ENCODE measurements at regions not wholly inside any gene's neighbourhood (a gene's known extent, or its start where the extent isn't known, plus 50 kb on each side); places are given as distances from the start of the nearest gene placed in this dataset.

- TF ChIP-seq, protein P1, sequence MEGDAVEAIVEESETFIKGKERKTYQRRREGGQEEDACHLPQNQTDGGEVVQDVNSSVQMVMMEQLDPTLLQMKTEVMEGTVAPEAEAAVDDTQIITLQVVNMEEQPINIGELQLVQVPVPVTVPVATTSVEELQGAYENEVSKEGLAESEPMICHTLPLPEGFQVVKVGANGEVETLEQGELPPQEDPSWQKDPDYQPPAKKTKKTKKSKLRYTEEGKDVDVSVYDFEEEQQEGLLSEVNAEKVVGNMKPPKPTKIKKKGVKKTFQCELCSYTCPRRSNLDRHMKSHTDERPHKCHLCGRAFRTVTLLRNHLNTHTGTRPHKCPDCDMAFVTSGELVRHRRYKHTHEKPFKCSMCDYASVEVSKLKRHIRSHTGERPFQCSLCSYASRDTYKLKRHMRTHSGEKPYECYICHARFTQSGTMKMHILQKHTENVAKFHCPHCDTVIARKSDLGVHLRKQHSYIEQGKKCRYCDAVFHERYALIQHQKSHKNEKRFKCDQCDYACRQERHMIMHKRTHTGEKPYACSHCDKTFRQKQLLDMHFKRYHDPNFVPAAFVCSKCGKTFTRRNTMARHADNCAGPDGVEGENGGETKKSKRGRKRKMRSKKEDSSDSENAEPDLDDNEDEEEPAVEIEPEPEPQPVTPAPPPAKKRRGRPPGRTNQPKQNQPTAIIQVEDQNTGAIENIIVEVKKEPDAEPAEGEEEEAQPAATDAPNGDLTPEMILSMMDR (IDR thresholded peaks at IDR 0.05; ENCODE audit: insufficient read depth, low read depth, low read length), result no peak
- no peak for TF ChIP-seq EZH2 (IDR thresholded peaks at IDR 0.05; ENCODE audit: insufficient read depth, low read length)
These were observed 612.9 kb upstream of the TLE4 start for GRCh38 chr9:78958892-78959291.

All from astrocyte (in vitro differentiated cells and primary cell).